Neural cell (in vitro differentiated cells): ENCODE measurements at regions not wholly inside any gene's neighbourhood (a gene's known extent, or its start where the extent isn't known, plus 50 kb on each side); places are given as distances from the start of the nearest gene placed in this dataset.

Experiments
- H2AFZ ChIP-seq: fragments of 200-600, 300-800 bp; sonication (generic), shearing (Covaris generic); 2 replicates; pipeline ENCODE4 v1.6.0; 2014; ENCODE audit warnings: low read depth, mild to moderate bottlenecking, antibody characterized with exemption, low read length, moderate library complexity
- H3F3A ChIP-seq: fragments of 200-600 bp; shearing (Covaris generic); 2 replicates; pipeline ENCODE4 v1.6.1; 2016; ENCODE audit warnings: mild to moderate bottlenecking, moderate library complexity, mixed read lengths, antibody characterized with exemption, low read length; ENCODE audit not compliant: insufficient read depth, poor library complexity, severe bottlenecking
- H3K27ac ChIP-seq: fragments of 200-600, 300-800 bp; sonication (generic), shearing (Covaris generic); 2 replicates; pipeline ENCODE4 v1.5.1; 2014; ENCODE audit warnings: mild to moderate bottlenecking, low read length, moderate library complexity
- H3K27me3 ChIP-seq: fragments of 300-800, 200-600 bp; sonication (generic), shearing (Covaris generic); 2 replicates; pipeline ENCODE4 v1.6.0; 2014; ENCODE audit warnings: mild to moderate bottlenecking, low read depth, low read length, moderate library complexity; ENCODE audit not compliant: insufficient read depth
- H3K36me3 ChIP-seq: fragments of 300-800, 200-600 bp; sonication (generic), shearing (Covaris generic); 2 replicates; pipeline ENCODE4 v1.5.1; 2014; ENCODE audit warnings: mild to moderate bottlenecking, antibody characterized with exemption, low read length, moderate library complexity; ENCODE audit not compliant: insufficient read depth
- H3K4me2 ChIP-seq: fragments of 300-800, 200-600 bp; sonication (generic), shearing (Covaris generic); 2 replicates; pipeline ENCODE4 v1.6.0; 2014; ENCODE audit warnings: mild to moderate bottlenecking, low read length
- H3K4me3 ChIP-seq: fragments of 300-800, 200-600 bp; sonication (generic), shearing (Covaris generic); 2 replicates; pipeline ENCODE4 v1.5.1; 2014; ENCODE audit warnings: mild to moderate bottlenecking, low read length, moderate library complexity
- H3K79me2 ChIP-seq: fragments of 200-600 bp; shearing (Covaris generic); replicated peaks from 2 replicates; pipeline ENCODE4 v1.6.0; 2014; ENCODE audit warnings: mild to moderate bottlenecking, low read length, moderate library complexity; ENCODE audit not compliant: insufficient read depth
- H3K9ac ChIP-seq: fragments of 300-800, 200-600 bp; sonication (generic), shearing (Covaris generic); 2 replicates; pipeline ENCODE4 v1.6.1; 2016; ENCODE audit warnings: mild to moderate bottlenecking, low read length, mixed read lengths
- H3K9me2 ChIP-seq: fragments of 200-600 bp; shearing (Covaris generic); 2 replicates; pipeline ENCODE4 v1.6.1; 2016; ENCODE audit warnings: mild to moderate bottlenecking, low read length, mixed read lengths; ENCODE audit not compliant: insufficient read depth
- H3K9me3 ChIP-seq: fragments of 200-600, 300-800 bp; sonication (generic), shearing (Covaris generic); 2 replicates; pipeline ENCODE4 v1.6.1; 2016; ENCODE audit warnings: mild to moderate bottlenecking, mixed run types, low read length, moderate library complexity, mixed read lengths
- H4K20me1 ChIP-seq: fragments of 200-600 bp; shearing (Covaris generic); 2 replicates; pipeline ENCODE4 v1.6.1; 2016; ENCODE audit warnings: mild to moderate bottlenecking, mixed run types; ENCODE audit not compliant: insufficient read depth
- CTCF ChIP-seq: fragments of 450-650 bp; IDR thresholded peaks from 2 replicates; pipeline ENCODE4 v1.5.1; 2014; ENCODE audit warnings: antibody characterized with exemption, mild to moderate bottlenecking, moderate library complexity; ENCODE audit not compliant: poor library complexity, severe bottlenecking
- EP300 ChIP-seq: fragments of 450-650 bp; conservative IDR thresholded peaks from 2 replicates; pipeline ENCODE4 v1.6.1; 2014; ENCODE audit warnings: antibody characterized with exemption, mild to moderate bottlenecking, moderate library complexity; ENCODE audit not compliant: poor library complexity, severe bottlenecking
- EZH2 ChIP-seq: fragments of 200-600, 300-800 bp; shearing (Covaris generic), sonication (generic); IDR thresholded peaks from 2 replicates; pipeline ENCODE4 v1.6.1; 2014; ENCODE audit warnings: antibody characterized with exemption, low read length, borderline replicate concordance, mild to moderate bottlenecking; ENCODE audit not compliant: insufficient read depth, poor library complexity, severe bottlenecking
- MXI1 ChIP-seq: fragments of 450-650 bp; conservative IDR thresholded peaks from 2 replicates; pipeline ENCODE4 v1.6.1; 2014; ENCODE audit warnings: antibody characterized with exemption, mild to moderate bottlenecking; ENCODE audit not compliant: poor library complexity, severe bottlenecking
- POLR2AphosphoS5 ChIP-seq: IDR thresholded peaks from 2 replicates; pipeline ENCODE4 v1.6.1; 2012
- RAD21 ChIP-seq: fragments of 450-650 bp; conservative IDR thresholded peaks from 2 replicates; pipeline ENCODE4 v1.6.1; 2014; ENCODE audit warnings: antibody characterized with exemption, mild to moderate bottlenecking, moderate library complexity
- REST ChIP-seq: IDR thresholded peaks from 2 replicates; pipeline ENCODE4 v1.6.1; 2012; ENCODE audit warnings: borderline replicate concordance
- SMC3 ChIP-seq: fragments of 450-650 bp; conservative IDR thresholded peaks from 2 replicates; pipeline ENCODE4 v1.6.1; 2014; ENCODE audit warnings: antibody characterized with exemption, mild to moderate bottlenecking, moderate library complexity; ENCODE audit not compliant: poor library complexity
- TAF1 ChIP-seq: IDR thresholded peaks from 2 replicates; pipeline ENCODE4 v1.6.1; 2012; ENCODE audit warnings: low read depth

GRCh38 chr6:8574749-8575468, 139.6 kb upstream of the SLC35B3 start:
- Histone ChIP-seq H3K9me2 (no peaks in the 10 kb centered on the region), H3K9ac (no peak overlapping the region), H3K36me3 (no peaks in the 10 kb centered on the region), H3K27me3 (no peaks in the 10 kb centered on the region), H3K79me2 (no peaks in the 10 kb centered on the region), H2AFZ (no peak overlapping the region), H3K9me3 (no peaks in the 10 kb centered on the region), H3K27ac (no peak overlapping the region), H4K20me1 (no peaks in the 10 kb centered on the region), H3F3A (no peaks in the 10 kb centered on the region), H3K4me2 (no peak overlapping the region), H3K4me3 (no peak overlapping the region)
- TF ChIP-seq RAD21 (no peak), REST (no peak), CTCF (no peak), SMC3 (no peak), EZH2 (no peak), MXI1 (no peak), POLR2AphosphoS5 (no peak), TAF1 (no peak), EP300 (no peak)

GRCh38 chr6:8574311-8574710, 139.0 kb upstream of the SLC35B3 start:
- no peak for TF ChIP-seq RAD21
- TF ChIP-seq EZH2, result no peak
- no peak for TF ChIP-seq TAF1
- TF ChIP-seq CTCF, result no peak
- no peak for TF ChIP-seq MXI1
- TF ChIP-seq EP300, result no peak
- no peak for TF ChIP-seq POLR2AphosphoS5
- TF ChIP-seq REST, result no peak
- TF ChIP-seq SMC3, result no peak
- Histone ChIP-seq H3K4me3 (no peak overlapping the region), H3K79me2 (no peaks in the 10 kb centered on the region), H3K27me3 (no peaks in the 10 kb centered on the region), H3K27ac (no peak overlapping the region), H3K9me3 (no peaks in the 10 kb centered on the region), H3F3A (no peaks in the 10 kb centered on the region), H4K20me1 (no peaks in the 10 kb centered on the region), H3K36me3 (no peaks in the 10 kb centered on the region), H3K9ac (no peak overlapping the region), H3K9me2 (no peaks in the 10 kb centered on the region), H3K4me2 (no peak overlapping the region), H2AFZ (no peak overlapping the region)
